ENCODE measurements at regions not wholly inside any gene's neighbourhood (a gene's known extent, or its start where the extent isn't known, plus 50 kb on each side); places are given as distances from the start of the nearest gene placed in this dataset.
A peak's percentile ranks its signal among the peaks of the same experiment; 100 is the strongest.
"Not testable (repeated sequence)": the region's sequence is repeated elsewhere in the genome, so short reads cannot be mapped to it uniquely, and the experiment has no call there.

- peak; percentile 93 for DNase-seq
Observed at GRCh38 chr1:208475449-208475848, 231.3 kb upstream of the PLXNA2 start.

GRCh38 chr1:208475951-208476845 lies 232.0 kb upstream of the PLXNA2 start:
- peak; percentile 94 for DNase-seq

- peak; percentile 88 for DNase-seq
Observed at GRCh38 chr1:208476846-208477170, 232.6 kb upstream of the PLXNA2 start.

- no peak for DNase-seq
Observed at GRCh38 chr1:208479435-208479834, 235.3 kb upstream of the PLXNA2 start.

GRCh38 chr1:208485512-208485911 lies 241.3 kb upstream of the PLXNA2 start:
- DNase-seq, result no peak

GRCh38 chr1:208486677-208487076 lies 242.5 kb upstream of the PLXNA2 start:
- no peak for DNase-seq

GRCh38 chr1:208488432-208488831 lies 244.2 kb upstream of the PLXNA2 start:
- not testable (repeated sequence) for DNase-seq

GRCh38 chr1:208496467-208497371 lies 252.5 kb upstream of the PLXNA2 start:
- DNase-seq, result no peak

- no peak for DNase-seq
Observed at GRCh38 chr1:208497866-208498541, 253.8 kb upstream of the PLXNA2 start.

- DNase-seq, result no peak
Observed at GRCh38 chr1:208499026-208499425, 254.8 kb upstream of the PLXNA2 start.

GRCh38 chr1:208499601-208500000 lies 255.4 kb upstream of the PLXNA2 start:
- no peak for DNase-seq

- DNase-seq, result no peak
Observed at GRCh38 chr1:208500375-208500774, 256.2 kb upstream of the PLXNA2 start.

- DNase-seq, result no peak
Observed at GRCh38 chr1:208501542-208501941, 257.4 kb upstream of the PLXNA2 start.

GRCh38 chr1:208503787-208504186 lies 259.6 kb upstream of the PLXNA2 start:
- no peak for DNase-seq

GRCh38 chr1:208506812-208507211 lies 262.6 kb upstream of the PLXNA2 start:
- DNase-seq, result no peak

- no peak for DNase-seq
Observed at GRCh38 chr1:208509072-208509471, 264.9 kb upstream of the PLXNA2 start.

- DNase-seq, result no peak
Observed at GRCh38 chr1:208510192-208510952, 266.2 kb upstream of the PLXNA2 start.

GRCh38 chr1:208511242-208511860 lies 267.2 kb upstream of the PLXNA2 start:
- no peak for DNase-seq

GRCh38 chr1:208513799-208514198 lies 269.6 kb upstream of the PLXNA2 start:
- no peak for DNase-seq

- no peak for DNase-seq
Observed at GRCh38 chr1:208515129-208515528, 270.9 kb upstream of the PLXNA2 start.

GRCh38 chr1:208516780-208517179 lies 272.6 kb upstream of the PLXNA2 start:
- no peak for DNase-seq

Data from DMS79 (cell line).